Hepatocyte (in vitro differentiated cells): ENCODE measurements at regions not wholly inside any gene's neighbourhood (a gene's known extent, or its start where the extent isn't known, plus 50 kb on each side); places are given as distances from the start of the nearest gene placed in this dataset.

Experiments used
- DNase-seq: peaks from one replicate; pipeline ENCODE4 v3.0.0-alpha.2; 2016; ENCODE audit warnings: low spot score
- H2AFZ ChIP-seq: fragments of 200-600 bp; sonication (generic); 2 replicates; pipeline ENCODE4 v1.6.0; 2016; ENCODE audit warnings: antibody characterized with exemption, mild to moderate bottlenecking
- H3K27ac ChIP-seq: fragments of 200-600 bp; sonication (generic); 2 replicates; pipeline ENCODE4 v1.5.1; 2016; ENCODE audit warnings: mild to moderate bottlenecking
- H3K27me3 ChIP-seq: fragments of 200-600 bp; sonication (generic); 2 replicates; pipeline ENCODE4 v1.6.1; 2016
- H3K36me3 ChIP-seq: fragments of 200-600 bp; sonication (generic); replicated peaks from 2 replicates; pipeline ENCODE4 v1.5.1; 2016; ENCODE audit warnings: low read depth; ENCODE audit not compliant: insufficient read depth
- H3K4me1 ChIP-seq: fragments of 200-600 bp; sonication (generic); 2 replicates; pipeline ENCODE4 v1.5.1; 2016; ENCODE audit warnings: mild to moderate bottlenecking, moderate library complexity; ENCODE audit not compliant: insufficient read depth
- H3K4me2 ChIP-seq: fragments of 200-600 bp; sonication (generic); 2 replicates; pipeline ENCODE4 v1.6.0; 2016
- H3K4me3 ChIP-seq: fragments of 200-600 bp; sonication (generic); 2 replicates; pipeline ENCODE4 v1.5.1; 2016; ENCODE audit warnings: mild to moderate bottlenecking
- H3K79me2 ChIP-seq: fragments of 200-600 bp; sonication (generic); 2 replicates; pipeline ENCODE4 v1.6.0; 2017; ENCODE audit warnings: mild to moderate bottlenecking
- H3K9me2 ChIP-seq: fragments of 200-600 bp; sonication (generic); replicated peaks from 2 replicates; pipeline ENCODE4 v1.6.0; 2017; ENCODE audit warnings: mild to moderate bottlenecking; ENCODE audit not compliant: insufficient read depth
- H3K9me3 ChIP-seq: fragments of 200-600 bp; sonication (generic); 2 replicates; pipeline ENCODE4 v1.5.1; 2016; ENCODE audit warnings: low read depth, mild to moderate bottlenecking
- H4K20me1 ChIP-seq: fragments of 200-600 bp; sonication (generic); 2 replicates; pipeline ENCODE4 v1.6.0; 2016; ENCODE audit warnings: mild to moderate bottlenecking; ENCODE audit not compliant: insufficient read depth, poor library complexity, severe bottlenecking
- CTCF ChIP-seq: fragments of 200-600 bp; sonication (generic); IDR thresholded peaks from 2 replicates; pipeline ENCODE4 v1.5.1; 2016; ENCODE audit warnings: antibody characterized with exemption, mild to moderate bottlenecking; ENCODE audit not compliant: poor library complexity
- EZH2 ChIP-seq: fragments of 200-600 bp; sonication (generic); IDR thresholded peaks from 2 replicates; pipeline ENCODE4 v1.6.1; 2016; ENCODE audit warnings: antibody characterized with exemption, mild to moderate bottlenecking, borderline replicate concordance
- EZH2phosphoT487 ChIP-seq: fragments of 200-600 bp; sonication (generic); IDR thresholded peaks from one replicate; pipeline ENCODE4 v1.6.1; 2018; ENCODE audit warnings: antibody characterized with exemption, mild to moderate bottlenecking, low read depth, moderate library complexity; ENCODE audit not compliant: unreplicated experiment, severe bottlenecking
- WGBS: methylation state at CpG from one replicate; pipeline ENCODE4 v1.1.6; 2016; ENCODE audit warnings: low lambda C conversion rate; ENCODE audit errors: missing lambda C conversion rate; 5-methylcytosine and 5-hydroxymethylcytosine counted together

GRCh38 chr2:66849153-66849755 lies 414.3 kb downstream of the MEIS1 start:
- TF ChIP-seq EZH2phosphoT487 = no peak
- TF ChIP-seq EZH2 = no peak
- Histone ChIP-seq H2AFZ (no peak overlapping the region), H3K9me2 (no peaks in the 10 kb centered on the region), H3K27ac (no peak overlapping the region), H3K4me1 (peaks cover 6% of the 10 kb centered on the region), H3K79me2 (no peaks in the 10 kb centered on the region), H3K9me3 (no peaks in the 10 kb centered on the region), H3K4me3 (no peak overlapping the region), H3K4me2 (no peak overlapping the region), H3K27me3 (no peaks in the 10 kb centered on the region), H3K36me3 (no peaks in the 10 kb centered on the region), H4K20me1 (no peaks in the 10 kb centered on the region)
- DNase-seq = no peak
- 83% methylated on average over 9 of the region's 9 CpGs for WGBS

DNA sequence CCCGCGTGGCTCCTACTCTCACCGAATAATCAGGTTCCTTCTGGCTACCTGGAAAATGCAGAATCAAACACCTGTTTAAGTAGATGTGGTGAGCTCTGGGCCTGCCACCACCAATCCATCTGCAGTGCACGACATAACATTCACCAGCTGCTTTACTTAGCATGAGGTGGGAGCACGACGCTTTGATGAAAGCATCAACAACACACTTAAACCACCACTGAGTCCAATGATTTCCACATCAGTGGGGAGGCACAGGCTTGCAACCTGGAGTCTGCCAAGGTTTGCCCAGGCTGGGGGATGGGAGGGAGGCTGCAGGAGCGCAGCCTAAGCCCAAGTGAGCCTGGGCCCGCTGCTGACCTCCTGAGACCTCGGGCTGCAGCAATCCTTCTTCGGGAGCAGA lies 415.5 kb downstream of the MEIS1 start:
- WGBS = 91% methylated on average over 10 of the region's 10 CpGs
- H2AFZ ChIP-seq = no peak overlapping the region
- H3K36me3 ChIP-seq = no peaks in the 10 kb centered on the region
- H3K79me2 ChIP-seq = no peaks in the 10 kb centered on the region
- no peaks in the 10 kb centered on the region for H3K9me2 ChIP-seq
- DNase-seq = no peak
- no peak for TF ChIP-seq EZH2phosphoT487
- no peak for TF ChIP-seq EZH2
- no peak for TF ChIP-seq CTCF
- no peak overlapping the region for H3K4me2 ChIP-seq
- no peaks in the 10 kb centered on the region for H3K9me3 ChIP-seq
- no peak overlapping the region for H3K4me3 ChIP-seq
- no peaks in the 10 kb centered on the region for H4K20me1 ChIP-seq
- H3K4me1 ChIP-seq = peaks cover 6% of the 10 kb centered on the region
- no peaks in the 10 kb centered on the region for H3K27me3 ChIP-seq
- H3K27ac ChIP-seq = no peak overlapping the region

- H2AFZ ChIP-seq = no peak overlapping the region
- 45% methylated on average over 1 of the region's 1 CpG for WGBS
- no peak for TF ChIP-seq EZH2phosphoT487
- TF ChIP-seq CTCF = no peak
- no peak for TF ChIP-seq EZH2
- no peaks in the 10 kb centered on the region for H3K9me3 ChIP-seq
- no peak overlapping the region for H3K4me3 ChIP-seq
- H3K79me2 ChIP-seq = no peaks in the 10 kb centered on the region
- H3K27ac ChIP-seq = no peak overlapping the region
- H3K27me3 ChIP-seq = no peaks in the 10 kb centered on the region
- DNase-seq = peak; percentile 58
- peaks cover 6% of the 10 kb centered on the region for H3K4me1 ChIP-seq
- no peaks in the 10 kb centered on the region for H3K9me2 ChIP-seq
- no peak overlapping the region for H3K4me2 ChIP-seq
- no peaks in the 10 kb centered on the region for H3K36me3 ChIP-seq
- H4K20me1 ChIP-seq = no peaks in the 10 kb centered on the region
These were observed 416.5 kb downstream of the MEIS1 start for GRCh38 chr2:66851449-66851872.

- Histone ChIP-seq H3K4me1 (peaks cover 6% of the 10 kb centered on the region), H2AFZ (no peak overlapping the region), H3K27me3 (no peaks in the 10 kb centered on the region), H3K4me2 (no peak overlapping the region), H3K9me2 (no peaks in the 10 kb centered on the region), H3K79me2 (no peaks in the 10 kb centered on the region), H3K27ac (no peak overlapping the region), H3K36me3 (no peaks in the 10 kb centered on the region), H4K20me1 (no peaks in the 10 kb centered on the region), H3K9me3 (no peaks in the 10 kb centered on the region), H3K4me3 (no peak overlapping the region)
- 77% methylated on average over 6 of the region's 6 CpGs for WGBS
- no peak for DNase-seq
- no peak for TF ChIP-seq EZH2
- no peak for TF ChIP-seq EZH2phosphoT487
- no peak for TF ChIP-seq CTCF
These were observed 418.0 kb downstream of the MEIS1 start for GRCh38 chr2:66852953-66853352.
